ENCODE measurements at regions not wholly inside any gene's neighbourhood (a gene's known extent, or its start where the extent isn't known, plus 50 kb on each side); places are given as distances from the start of the nearest gene placed in this dataset.

DNA sequence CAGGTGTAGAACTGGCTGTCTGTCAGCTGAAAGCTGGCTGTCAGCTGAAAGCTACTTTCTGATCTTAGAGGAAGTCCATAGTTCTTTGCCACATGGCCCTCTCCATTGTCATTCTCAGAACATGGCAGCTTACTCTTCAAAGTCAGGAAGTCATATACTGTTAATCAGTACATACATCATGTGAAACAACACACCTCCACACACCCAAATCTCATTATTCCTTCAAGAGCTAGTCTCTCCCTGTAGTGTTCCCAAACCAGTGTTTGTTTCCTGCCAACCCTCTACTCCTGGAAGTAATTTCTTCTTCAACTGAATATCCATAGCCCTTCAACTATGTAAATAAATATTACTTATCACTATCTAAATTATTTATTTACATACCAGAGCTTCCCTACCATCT, 58.9 kb downstream of the OR5AK2 start:
- no peak for ATAC-seq
- no peak for TF ChIP-seq ZNF565 (CRISPR knock-in tag; conservative IDR thresholded peaks at IDR 0.05; ENCODE audit: low read depth)

GRCh38 chr11:57049749-57050148, 61.0 kb downstream of the OR5AK2 start:
- no peak for ATAC-seq
- TF ChIP-seq TCF4 (CRISPR knock-in tag; IDR thresholded peaks at IDR 0.05; ENCODE audit: borderline replicate concordance) (no peak), SNAI2 (CRISPR knock-in tag; IDR thresholded peaks at IDR 0.05) (no peak), CSDC2 (CRISPR knock-in tag; IDR thresholded peaks at IDR 0.05) (no peak), ZNF8 (CRISPR knock-in tag; IDR thresholded peaks at IDR 0.05) (no peak), CSRNP3 (CRISPR knock-in tag; IDR thresholded peaks at IDR 0.05) (no peak), OSR1 (CRISPR knock-in tag; IDR thresholded peaks at IDR 0.05) (no peak), RARB (CRISPR knock-in tag; IDR thresholded peaks at IDR 0.05) (no peak), PPARA (CRISPR knock-in tag; IDR thresholded peaks at IDR 0.05; ENCODE audit: borderline replicate concordance) (no peak), CREB5 (CRISPR knock-in tag; IDR thresholded peaks at IDR 0.05; ENCODE audit: low read depth) (no peak), BACH2 (CRISPR knock-in tag; IDR thresholded peaks at IDR 0.05; ENCODE audit: borderline replicate concordance) (no peak), ZNF565 (CRISPR knock-in tag; conservative IDR thresholded peaks at IDR 0.05; ENCODE audit: low read depth) (no peak), TOX (CRISPR knock-in tag; IDR thresholded peaks at IDR 0.05; ENCODE audit: borderline replicate concordance) (no peak)
- TF ChIP-seq, protein P1, sequence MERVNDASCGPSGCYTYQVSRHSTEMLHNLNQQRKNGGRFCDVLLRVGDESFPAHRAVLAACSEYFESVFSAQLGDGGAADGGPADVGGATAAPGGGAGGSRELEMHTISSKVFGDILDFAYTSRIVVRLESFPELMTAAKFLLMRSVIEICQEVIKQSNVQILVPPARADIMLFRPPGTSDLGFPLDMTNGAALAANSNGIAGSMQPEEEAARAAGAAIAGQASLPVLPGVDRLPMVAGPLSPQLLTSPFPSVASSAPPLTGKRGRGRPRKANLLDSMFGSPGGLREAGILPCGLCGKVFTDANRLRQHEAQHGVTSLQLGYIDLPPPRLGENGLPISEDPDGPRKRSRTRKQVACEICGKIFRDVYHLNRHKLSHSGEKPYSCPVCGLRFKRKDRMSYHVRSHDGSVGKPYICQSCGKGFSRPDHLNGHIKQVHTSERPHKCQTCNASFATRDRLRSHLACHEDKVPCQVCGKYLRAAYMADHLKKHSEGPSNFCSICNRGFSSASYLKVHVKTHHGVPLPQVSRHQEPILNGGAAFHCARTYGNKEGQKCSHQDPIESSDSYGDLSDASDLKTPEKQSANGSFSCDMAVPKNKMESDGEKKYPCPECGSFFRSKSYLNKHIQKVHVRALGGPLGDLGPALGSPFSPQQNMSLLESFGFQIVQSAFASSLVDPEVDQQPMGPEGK (CRISPR knock-in tag; IDR thresholded peaks at IDR 0.05; ENCODE audit: borderline replicate concordance), result no peak

GRCh38 chr11:57054817-57055216, 66.1 kb downstream of the OR5AK2 start:
- TF ChIP-seq SNAI2 (CRISPR knock-in tag; IDR thresholded peaks at IDR 0.05) (peak; percentile 52; the same call in 1 of the 2 replicates), CSRNP3 (CRISPR knock-in tag; IDR thresholded peaks at IDR 0.05) (peak; percentile 86; the same call in 1 of the 2 replicates), TOX (CRISPR knock-in tag; IDR thresholded peaks at IDR 0.05; ENCODE audit: borderline replicate concordance) (no peak), BACH2 (CRISPR knock-in tag; IDR thresholded peaks at IDR 0.05; ENCODE audit: borderline replicate concordance) (no peak), ISL1 (CRISPR knock-in tag; IDR thresholded peaks at IDR 0.05) (peak; percentile 97), TCF4 (CRISPR knock-in tag; IDR thresholded peaks at IDR 0.05; ENCODE audit: borderline replicate concordance) (peak; percentile 97), GLIS3 (CRISPR knock-in tag; IDR thresholded peaks at IDR 0.05) (peak; percentile 90; the same call in 1 of the 2 replicates), CREB5 (CRISPR knock-in tag; IDR thresholded peaks at IDR 0.05; ENCODE audit: low read depth) (peak; percentile 84)
- TF ChIP-seq, protein P2, sequence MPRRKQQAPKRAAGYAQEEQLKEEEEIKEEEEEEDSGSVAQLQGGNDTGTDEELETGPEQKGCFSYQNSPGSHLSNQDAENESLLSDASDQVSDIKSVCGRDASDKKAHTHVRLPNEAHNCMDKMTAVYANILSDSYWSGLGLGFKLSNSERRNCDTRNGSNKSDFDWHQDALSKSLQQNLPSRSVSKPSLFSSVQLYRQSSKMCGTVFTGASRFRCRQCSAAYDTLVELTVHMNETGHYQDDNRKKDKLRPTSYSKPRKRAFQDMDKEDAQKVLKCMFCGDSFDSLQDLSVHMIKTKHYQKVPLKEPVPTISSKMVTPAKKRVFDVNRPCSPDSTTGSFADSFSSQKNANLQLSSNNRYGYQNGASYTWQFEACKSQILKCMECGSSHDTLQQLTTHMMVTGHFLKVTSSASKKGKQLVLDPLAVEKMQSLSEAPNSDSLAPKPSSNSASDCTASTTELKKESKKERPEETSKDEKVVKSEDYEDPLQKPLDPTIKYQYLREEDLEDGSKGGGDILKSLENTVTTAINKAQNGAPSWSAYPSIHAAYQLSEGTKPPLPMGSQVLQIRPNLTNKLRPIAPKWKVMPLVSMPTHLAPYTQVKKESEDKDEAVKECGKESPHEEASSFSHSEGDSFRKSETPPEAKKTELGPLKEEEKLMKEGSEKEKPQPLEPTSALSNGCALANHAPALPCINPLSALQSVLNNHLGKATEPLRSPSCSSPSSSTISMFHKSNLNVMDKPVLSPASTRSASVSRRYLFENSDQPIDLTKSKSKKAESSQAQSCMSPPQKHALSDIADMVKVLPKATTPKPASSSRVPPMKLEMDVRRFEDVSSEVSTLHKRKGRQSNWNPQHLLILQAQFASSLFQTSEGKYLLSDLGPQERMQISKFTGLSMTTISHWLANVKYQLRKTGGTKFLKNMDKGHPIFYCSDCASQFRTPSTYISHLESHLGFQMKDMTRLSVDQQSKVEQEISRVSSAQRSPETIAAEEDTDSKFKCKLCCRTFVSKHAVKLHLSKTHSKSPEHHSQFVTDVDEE (CRISPR knock-in tag; IDR thresholded peaks at IDR 0.05), result peak; percentile 88
- TF ChIP-seq, protein P1 (CRISPR knock-in tag; IDR thresholded peaks at IDR 0.05; ENCODE audit: borderline replicate concordance), result peak; percentile 51; the same call in 1 of the 2 replicates
- peak; percentile 85 for ATAC-seq

Data from SK-N-SH treated with all-trans-retinoic acid at 6 μM for 48 hours (cell line).